ENCODE measurements at regions not wholly inside any gene's neighbourhood (a gene's known extent, or its start where the extent isn't known, plus 50 kb on each side); places are given as distances from the start of the nearest gene placed in this dataset.
"Not testable (repeated sequence)": the region's sequence is repeated elsewhere in the genome, so short reads cannot be mapped to it uniquely, and the experiment has no call there.

DNA sequence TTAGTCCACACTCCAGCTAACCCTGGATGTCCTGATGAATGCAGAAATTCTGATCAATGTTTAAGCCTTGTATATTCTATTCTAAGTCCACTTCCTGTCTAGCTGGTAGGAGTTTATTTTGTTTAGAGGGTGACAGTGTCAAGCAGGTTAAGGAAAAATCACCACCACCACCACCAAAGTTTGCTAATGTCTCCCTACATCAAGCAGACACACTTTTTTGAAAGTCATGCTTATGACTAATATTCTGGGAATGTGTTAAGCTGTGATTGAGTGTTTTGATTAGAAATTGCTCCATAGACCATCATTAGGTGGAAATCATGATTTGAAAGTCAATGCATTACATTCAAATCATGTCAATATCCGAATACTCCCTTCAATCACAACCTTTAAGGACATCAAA, 1530.1 kb downstream of the MAT2B start:
- DNase-seq: no peak

DNA sequence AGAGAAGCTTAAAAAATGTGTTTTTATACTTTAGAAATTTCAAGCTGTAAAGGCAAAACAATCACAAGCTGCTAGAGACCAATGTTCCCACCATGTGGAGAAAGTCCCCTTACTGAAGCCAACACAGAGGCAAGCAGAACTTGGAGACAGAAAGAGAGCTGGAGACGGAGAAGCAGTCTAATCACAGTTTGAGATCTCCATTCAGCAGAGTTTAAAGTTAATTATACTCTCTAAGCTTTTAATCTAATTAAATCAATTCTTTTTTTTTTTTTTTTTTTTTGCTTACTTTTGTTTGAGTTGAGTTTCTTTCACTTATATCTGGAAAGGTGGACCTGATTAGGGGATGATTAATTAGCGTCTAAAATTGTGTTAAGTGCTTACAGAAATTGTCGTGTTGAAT, 1534.3 kb downstream of the MAT2B start:
- DNase-seq: no peak

DNA sequence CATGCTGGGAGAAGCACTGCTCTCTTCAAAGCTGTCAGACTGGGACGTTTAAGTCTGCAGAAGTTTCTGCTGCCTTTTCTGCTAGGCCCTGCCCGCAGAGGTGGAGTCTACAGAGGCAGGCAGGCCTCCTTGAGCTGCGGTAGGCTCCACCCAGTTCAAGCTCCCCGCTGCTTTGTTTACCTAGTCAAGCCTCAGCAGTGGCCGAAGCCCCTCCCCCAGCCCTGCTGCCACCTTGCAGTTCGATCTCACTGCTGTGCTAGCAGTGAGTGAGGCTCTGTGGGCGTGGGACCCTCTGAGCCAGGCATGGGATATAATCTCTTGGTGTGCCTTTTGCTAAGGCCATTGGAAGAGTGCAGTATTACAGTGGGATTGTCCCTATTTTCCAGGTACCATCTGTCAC, 1540.5 kb downstream of the MAT2B start:
- DNase-seq: not testable (repeated sequence)

DNA sequence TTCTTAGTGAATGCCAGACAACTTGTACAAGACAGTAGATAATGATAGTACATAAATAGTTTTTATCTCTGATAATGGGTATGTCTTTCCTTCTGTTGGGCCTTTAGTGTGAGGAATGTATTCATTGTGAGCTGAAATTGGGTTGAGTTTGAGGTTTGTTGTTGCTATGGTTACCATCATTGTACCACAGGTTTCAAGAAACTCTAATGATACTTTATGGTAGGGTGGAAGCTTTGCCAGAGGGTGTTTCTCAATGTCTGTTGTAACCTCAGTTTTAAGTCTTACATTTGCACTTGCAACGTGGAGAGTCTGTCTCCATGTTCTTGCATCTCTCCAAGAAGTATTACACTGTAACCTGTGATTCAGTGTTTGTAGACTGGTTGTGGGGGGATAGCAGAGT, 1550.1 kb downstream of the MAT2B start:
- no peak for DNase-seq

DNA sequence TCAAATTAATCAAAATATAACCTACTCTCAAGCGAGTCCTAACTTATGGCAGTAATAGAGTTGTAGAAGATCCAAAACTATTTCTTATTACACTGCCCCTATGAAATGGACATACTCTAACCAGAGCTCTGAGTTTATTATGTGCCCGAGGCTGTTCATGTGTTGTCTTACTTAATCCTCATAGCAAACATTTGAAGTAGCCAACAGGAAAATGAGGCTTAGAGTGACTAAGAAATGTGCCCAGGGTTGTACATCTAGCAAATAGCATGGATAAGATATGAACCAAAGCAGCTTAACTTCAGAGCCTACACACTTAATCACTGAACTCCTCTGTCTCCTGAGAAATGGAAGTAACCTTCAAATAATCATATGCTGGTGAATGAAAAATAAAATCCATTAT, 1551.7 kb downstream of the MAT2B start:
- DNase-seq: no peak

DNA sequence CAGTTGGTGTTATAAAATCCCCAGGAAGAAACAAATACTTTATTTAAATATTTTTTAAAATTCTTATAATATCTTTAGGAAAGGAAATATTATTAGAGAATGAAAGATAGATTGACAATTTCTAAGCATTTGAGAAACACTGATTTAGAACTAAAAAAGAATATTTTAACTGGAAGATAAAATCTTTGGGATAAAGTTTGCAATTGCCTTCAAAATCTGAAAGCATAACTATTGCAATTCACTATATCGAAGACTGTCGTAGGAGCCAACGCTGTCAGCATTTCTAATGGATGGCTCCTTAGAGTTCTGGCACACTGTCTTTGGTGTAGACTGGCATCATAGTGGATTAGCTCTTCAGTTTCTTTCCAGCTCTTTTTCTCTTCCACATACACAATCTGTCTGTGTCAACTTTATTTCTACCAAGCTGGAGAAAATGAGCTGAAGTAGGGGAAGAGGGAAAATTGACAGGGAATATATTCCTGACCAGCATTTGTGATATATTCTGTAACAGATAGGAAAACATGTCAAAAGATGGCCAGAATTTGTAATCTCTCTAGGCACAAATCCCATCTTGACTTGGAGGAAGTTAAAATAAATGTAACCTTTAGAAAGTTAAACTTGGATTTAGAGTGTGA, 1561.4 kb downstream of the MAT2B start:
- no peak for DNase-seq

DNA sequence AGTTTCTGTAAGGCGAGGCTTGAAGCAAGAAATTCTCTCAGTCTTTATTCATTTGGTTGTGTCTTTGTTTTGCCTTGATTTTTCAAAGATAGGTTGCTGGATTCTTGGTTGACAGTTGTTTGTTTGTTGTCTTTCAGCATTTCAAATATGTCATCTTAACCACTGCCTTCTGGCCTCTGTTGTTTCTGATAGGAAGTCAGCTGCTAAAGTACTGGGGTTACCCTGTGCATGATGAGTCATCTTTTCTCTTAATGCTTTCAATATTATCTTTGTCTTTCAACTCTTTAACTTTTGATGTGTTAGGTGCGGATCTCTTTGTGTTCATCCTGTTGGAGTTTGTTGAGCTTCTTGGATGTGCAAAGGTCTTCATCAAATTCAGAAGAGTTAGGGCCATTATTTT, 1571.3 kb downstream of the MAT2B start:
- DNase-seq: no peak

DNA sequence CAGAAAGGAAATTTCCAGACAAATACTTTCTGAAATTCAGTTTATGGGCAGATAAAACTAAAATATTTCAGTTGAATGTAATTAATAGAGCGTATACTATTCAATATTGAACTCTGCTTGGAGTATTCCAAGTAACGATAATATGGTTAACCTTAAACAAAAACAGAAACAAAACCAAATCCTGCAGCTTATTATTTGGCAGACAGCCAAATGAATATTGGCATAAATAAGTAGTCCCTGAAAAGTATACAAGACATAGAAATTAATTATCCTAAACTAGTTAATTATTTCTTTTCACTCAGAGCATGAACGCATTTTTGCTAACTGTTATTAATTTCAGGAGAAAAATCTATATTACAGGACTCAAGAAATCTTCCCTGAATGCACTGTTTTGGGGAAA, 1574.0 kb downstream of the MAT2B start:
- DNase-seq: no peak

DNA sequence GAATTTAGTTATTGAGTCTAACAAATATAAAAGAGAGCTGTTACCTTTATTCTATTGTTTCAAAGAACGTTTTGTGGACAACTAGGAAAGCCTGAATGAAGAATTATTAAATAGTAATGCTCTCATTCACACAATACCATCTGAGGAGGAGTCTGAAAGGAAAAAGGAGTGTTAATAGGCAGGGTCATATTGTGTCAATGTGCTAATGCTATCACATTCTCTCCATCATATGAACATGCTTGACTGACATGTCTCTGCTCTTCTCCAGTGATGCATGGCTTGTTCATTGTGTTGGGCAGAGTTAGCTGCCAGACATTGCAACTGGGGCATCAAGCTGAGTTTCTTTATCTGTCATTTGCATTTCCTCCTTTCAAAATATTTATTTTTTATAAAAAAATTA, 1578.0 kb downstream of the MAT2B start:
- DNase-seq: no peak

DNA sequence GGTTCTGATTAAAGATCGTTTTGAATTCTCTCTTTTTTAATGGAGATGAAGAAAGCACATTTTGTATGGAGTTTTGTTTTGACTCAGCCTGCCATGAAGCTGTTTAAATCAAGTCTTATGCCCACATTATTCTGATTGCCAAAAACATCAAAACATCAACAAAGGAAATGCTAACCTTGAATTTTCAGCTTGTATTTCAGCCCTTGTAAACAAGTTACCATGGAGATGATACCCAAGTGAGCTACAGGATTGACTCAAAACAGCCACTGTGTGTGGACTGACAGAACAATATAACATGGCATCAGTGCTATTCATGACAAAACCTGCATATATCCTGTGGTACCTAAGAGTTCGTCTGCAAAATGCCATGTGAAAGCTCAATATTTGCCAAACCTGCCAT, 1581.0 kb downstream of the MAT2B start:
- DNase-seq: no peak

DNA sequence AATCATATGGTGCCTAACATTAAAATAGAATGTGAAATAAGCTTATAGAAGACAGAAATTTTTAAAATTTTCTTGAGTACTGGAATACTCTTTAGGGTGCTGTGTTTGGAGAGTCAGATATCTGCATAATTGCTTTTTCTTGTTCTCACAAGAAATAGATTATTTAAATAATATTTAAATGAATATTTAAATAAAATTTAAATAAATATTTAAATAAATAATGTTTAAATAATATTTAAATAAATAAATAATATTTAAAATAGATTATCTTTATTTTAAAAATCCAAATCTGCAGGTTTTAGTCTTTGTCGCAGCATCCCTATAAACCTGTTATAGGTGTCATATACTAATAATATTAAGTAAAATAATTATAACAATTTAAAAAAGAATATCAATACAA, 1589.4 kb downstream of the MAT2B start:
- no peak for DNase-seq

DNA sequence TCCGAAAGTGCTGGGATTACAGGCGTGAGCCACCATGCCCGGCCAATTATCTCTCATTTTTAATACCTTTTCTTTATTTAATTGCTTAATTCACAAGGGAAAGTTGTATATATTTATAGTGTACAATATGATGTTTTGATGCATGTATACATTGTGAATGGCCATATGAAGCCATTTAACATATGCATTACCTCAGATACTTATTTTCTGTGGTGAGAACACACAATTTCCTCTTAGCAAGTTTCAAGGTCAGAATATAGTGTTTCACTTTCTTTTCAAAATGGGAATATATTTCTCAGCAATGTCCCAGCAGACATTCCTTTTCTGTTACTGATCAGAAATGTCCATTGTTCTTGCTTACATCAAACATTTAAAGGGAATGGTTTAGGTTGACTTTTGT, 1596.3 kb downstream of the MAT2B start:
- no peak for DNase-seq

DNA sequence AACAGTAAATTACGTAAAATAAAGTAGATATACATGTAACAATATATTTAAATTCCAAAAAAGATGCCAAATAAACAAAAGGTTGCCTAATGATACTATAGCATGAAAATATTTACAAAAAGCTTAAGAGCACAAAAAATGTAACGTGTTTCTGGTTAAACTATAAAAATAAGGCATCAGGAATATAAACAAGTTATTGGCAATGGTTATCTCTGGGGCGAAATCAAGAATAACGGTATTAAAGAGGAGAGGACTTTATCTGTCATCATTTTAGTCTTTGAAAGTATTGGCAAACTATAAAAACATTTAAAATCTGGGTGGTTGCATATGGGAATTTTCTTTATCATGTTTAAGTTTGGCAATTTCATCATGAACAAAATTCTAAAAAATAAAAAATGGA, 1599.2 kb downstream of the MAT2B start:
- no peak for DNase-seq

DNA sequence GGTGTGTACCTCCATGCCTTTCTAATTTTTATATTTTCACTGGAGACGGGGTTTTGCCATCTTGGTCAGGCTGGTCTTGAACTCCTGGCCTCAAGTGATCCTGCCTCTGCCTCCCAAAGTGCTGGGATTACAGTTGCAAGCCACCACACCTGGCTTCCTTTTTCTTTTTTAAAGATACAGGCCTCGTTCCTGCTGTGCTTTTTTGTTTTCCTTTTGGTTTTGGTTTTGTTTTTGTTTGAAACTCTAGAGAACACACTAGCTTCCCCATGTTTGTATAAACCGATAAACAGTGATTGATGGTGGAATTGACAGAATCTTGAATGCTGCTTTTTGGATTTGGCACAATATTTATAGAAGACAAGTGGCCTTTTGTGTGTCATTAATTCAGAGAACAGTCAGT, 1603.4 kb downstream of the MAT2B start:
- no peak for DNase-seq

DNA sequence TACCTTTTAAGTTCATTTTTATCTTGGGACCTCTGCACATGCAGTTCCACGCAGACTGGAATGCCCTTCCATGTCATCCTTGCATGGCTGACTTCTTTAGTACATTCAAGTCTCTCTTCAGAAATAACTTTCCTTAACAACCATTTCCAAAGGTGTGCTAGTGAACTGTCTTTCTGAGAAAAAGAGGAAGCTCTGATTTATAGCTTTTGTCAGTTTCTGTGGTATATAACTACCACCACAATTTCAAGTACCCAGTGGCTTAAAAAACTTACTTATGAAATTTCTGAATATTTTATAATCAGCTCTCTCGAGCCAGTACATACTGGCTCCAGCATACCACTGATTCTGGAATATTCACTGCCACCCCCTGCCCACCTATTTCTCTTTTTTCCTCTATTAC, 1613.8 kb downstream of the MAT2B start:
- DNase-seq: no peak

DNA sequence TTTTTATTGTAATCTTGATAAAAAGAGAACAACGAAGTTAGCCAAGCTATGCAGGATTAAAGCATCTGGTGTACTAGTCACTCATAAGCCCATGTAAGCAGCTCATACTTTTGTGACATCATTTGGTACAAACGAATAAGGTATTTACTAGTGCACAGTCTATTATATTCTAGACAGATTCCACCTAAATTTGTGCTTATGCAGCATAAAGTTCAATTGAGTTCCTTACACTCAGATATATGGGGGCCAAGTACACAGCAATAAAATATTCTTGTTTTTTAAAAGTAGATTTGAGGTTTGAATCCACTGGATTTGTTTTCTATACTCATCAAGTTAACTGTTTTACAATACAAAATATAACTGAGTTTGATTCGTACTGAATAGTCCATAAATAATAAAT, 1621.2 kb downstream of the MAT2B start:
- no peak for DNase-seq

DNA sequence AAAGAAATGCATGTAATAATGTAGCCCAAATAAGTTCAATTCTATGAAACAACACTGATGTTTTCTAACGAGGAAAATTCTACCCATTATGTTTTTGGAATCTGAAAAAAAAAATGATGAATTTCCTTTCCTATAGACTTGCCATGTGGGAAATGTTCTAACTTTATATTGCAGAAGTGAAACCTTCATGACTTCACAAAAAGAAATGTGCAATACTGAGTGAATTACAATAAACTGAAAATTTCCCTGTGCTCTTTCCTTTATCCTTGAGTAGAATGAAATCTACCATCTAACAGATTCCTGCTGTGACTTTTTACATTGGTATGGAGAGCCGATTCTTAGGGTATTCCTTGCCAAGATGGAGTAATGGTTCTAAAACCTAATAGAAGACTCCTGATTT, 1622.5 kb downstream of the MAT2B start:
- no peak for DNase-seq

DNA sequence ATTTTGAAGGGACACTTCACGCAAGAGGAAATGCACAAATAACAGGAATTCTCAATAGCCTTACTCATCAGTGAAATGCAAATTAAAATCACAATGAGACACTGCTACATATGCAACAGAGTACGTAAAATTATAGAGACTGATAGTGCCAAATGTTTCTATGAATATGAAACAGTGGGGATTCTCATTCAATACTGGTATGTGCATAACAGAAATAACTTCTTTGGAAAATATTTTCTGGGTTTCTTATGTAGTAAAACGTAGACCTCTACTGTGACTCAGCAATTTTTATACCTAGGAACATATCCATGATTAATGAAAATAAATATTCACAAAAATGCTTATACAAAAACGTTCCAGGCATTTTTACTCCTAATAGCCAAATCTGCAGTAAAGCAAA, 1625.2 kb downstream of the MAT2B start:
- no peak for DNase-seq

DNA sequence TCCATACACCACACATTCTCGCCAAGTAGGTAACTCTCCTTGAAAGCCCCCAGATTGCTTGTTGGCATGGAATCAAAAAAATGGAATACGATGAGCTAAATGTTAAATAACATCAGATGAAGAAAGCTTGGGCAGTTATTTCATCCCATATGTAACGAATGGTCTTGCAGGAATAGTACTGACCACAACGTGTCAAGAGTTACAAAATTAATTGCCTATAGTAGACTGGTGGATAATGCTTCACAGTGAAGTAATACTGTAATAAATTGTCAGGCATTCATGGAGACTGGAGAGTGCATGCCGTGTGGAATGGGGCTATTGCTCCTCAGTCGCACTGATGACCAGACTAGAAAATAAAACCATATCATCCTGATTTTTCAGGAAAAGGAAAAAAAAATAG, 1628.7 kb downstream of the MAT2B start:
- no peak for DNase-seq

DNA sequence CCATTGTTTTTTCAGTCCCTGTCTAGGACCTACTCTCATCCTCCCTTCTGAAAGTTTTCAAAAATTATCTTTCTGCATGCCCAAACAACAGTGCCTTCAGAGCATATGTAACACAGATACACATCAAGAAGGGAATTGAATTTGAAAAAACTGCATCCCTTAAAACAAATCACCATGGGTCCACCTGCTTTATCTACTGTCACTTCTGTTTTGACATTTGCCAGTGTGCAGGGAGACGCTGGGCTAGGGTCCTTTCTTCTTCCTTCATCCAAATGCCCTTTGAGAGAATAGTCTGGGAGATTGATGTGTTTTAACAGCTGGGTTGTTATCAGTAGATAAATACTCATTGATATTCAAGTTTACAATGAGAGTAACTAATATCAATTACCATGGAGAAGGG, 1630.1 kb downstream of the MAT2B start:
- no peak for DNase-seq

DNA sequence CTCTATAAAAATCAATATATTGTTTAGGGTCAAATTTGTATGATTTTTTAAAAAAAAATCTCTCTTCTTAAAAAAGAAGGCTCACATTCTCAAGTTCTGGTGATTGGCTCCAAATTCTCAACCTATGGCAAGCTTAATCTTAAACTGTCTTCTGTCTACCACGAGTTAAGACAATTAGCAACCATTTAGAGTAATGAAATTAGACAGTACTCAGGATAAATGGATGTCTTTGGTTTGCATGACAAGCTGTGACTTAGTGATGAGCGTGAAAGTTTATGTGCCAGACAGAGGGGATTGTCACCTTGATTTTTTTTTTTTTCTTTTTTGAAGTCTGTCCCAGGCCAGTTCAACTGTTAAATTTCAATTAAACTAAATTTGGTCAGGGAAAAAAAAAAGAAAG, 1632.3 kb downstream of the MAT2B start:
- no peak for DNase-seq

DNA sequence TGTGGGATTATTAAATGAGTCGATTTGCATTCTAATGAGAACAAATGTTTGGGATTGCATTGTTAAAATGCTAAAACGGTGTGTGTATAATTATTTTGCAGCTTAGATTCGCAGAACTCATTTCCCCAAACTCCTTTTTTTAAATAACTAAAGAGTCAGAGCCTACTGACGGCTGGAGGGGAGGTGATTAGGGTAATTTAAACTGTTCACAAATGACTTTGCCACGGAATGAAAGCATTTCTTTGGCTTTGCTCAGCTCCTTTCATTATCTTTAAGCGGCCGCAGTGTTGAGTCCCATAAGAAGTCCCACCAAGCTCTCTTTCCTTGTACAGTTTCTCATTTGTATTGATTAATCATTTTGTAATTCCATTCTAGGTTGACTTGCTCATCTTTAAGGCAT, 1632.8 kb downstream of the MAT2B start:
- no peak for DNase-seq

DNA sequence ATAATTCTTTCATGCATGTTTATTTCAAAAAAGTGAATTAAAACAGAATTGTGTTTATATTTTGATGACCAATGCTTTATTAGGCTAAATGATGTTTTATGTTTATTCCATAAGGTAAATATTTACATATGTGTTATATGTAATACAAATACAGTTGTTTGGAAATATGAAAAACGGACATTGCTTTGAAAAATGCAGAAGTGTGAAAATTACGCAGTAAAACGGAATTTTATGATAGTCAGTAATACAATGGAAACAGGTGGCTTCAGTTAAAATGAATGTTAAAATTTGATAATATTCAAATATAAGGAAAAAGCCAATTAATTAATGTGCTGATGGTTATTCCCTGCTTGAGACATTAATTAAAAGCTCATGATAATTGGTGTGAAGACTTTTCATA, 1633.8 kb downstream of the MAT2B start:
- DNase-seq: no peak

DNA sequence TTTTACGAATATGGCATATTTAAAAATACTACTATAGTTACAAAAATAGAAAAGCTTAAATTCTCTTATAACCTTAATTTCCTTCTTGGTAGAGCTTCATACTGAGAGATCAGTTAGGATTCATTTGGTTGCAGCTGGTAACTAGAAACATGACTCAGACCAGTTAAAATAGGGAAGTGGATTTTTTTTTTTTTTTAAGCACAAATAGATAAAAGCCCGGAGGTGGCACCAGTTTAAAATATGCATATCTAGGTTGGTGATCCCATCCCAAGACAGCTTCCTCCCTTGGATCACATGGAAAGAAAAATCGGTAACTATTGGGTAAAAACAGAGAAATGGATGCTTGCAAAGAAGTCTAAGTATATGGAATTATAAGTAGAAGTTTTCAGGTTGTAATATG, 1634.3 kb downstream of the MAT2B start:
- DNase-seq: no peak

DNA sequence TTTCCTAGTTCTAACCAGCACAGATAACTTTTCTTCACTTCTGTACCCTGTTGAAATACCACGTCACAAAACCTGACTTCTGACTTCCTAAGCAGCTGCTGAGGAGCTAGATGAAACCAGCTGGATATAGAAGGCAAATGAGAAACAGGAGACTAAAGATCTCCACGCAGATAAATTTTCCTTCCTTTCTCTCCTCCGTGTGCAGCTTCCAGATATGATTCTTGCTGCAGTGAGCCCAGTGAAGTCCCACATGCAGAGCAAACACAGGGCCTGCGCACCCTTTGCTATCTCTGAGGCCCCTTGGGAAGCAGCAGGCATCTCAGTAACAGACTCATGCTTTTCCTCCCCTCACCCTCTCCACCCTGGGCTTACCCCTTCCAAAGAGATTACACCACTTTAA, 1638.3 kb downstream of the MAT2B start:
- no peak for DNase-seq

DNA sequence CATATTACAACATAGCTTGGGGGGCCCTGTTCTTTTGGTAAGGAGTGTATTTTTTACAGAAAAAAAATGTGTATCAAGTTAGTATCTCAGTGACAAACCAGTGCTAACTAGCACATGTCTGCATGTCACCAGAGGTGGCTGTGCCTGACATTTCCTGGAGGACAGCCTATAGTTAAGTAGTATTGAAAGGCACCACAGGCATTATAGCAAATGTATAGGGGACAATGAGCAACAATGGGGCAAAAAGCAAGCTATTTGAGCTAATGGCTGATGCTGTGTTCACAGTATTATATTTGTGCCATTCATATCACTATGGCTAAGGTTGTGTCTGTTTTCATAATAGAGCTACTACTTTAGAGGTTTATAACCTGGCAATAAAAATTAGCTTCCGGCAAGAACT, 1644.0 kb downstream of the MAT2B start:
- DNase-seq: no peak

Data from activated CD4-positive, alpha-beta T cell treated with anti-CD3 and anti-CD28 coated beads for 48 hours (primary cell).